Inflammatory macrophage treated with lipopolysaccharide for 4 hours (primary cell): ENCODE measurements at regions not wholly inside any gene's neighbourhood (a gene's known extent, or its start where the extent isn't known, plus 50 kb on each side); places are given as distances from the start of the nearest gene placed in this dataset.

Experiments used
- DNase-seq: peaks from one replicate; pipeline ENCODE4 v3.0.0-alpha.2; 2020

DNA sequence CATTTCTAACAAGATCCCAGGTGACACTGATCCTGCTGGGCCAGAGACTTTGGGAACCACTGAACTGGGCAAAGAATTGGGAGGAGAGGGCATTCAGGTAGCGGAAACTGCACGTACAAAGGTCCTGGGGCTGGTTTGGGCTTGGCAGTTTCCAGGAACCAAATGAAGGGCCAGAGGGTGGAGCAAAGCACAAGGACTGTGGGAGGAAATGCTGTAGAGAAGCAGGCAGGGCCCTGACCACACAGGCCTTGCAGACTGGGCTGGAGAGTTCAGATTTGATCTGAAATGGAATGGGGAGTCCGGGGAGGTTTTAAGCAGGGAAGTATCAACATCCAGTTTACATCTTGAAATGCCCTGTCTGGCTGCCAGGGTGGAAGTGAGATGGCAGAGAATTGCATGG, 195.1 kb downstream of the PHETA1 start:
- peak; percentile 32 for DNase-seq

DNA sequence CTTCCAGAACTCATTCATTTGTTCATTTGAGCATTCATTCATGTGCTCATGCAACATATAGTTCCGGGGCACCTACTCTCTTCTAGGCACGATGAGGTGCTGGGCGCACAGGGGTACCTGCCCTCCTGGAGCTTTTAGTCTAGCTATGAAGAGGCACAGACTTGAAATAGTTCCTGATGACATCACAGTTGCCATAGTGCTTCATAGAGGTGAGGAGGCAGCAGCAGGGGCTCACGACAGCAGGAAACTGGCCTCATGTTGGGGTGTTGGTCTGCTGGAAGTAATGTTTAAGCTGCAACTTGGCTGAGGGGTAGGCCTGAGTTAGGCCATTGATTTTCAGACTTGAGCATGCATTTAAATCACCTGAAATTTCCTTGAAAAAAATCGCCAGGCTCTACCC, 195.5 kb downstream of the PHETA1 start:
- no peak for DNase-seq

DNA sequence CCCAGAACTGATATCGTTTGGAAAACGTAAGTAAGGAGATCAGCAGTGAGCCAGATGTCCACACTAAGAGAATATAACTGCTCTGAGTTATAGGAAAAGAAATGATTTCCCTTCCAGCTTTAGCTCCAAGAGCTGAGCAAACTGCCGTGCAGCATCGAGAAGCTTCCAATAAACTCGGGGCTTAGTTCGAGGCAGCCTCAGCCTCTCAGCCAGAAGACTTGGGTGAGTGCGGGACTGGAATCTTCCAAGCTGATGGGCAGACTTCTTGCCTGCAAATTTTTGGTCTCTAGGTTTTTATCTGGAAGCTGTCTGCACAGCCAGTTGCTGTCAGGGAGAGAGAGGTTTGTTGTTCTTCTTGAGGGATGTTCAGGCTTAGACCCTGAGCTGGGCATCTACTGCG, 196.1 kb downstream of the PHETA1 start:
- no peak for DNase-seq

DNA sequence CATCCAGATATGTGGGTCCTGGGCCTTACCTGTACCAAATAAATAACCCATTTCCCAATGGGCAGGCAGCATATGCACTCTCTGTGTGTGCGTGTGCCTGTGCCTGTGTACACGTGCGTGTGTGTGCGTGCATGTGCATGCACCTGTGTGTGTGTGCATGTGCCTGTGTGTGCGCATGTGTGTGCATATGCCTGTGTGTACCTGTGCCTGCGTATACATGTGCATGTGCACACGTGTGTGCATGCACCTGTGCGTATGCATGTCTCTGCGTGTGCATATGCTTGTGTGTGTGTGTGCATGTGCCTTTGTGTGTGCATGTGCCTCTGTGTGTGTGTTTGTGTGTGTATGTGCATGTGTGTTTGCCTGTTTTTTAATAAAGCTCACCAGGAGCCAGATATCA, 197.1 kb downstream of the PHETA1 start:
- DNase-seq: no peak

DNA sequence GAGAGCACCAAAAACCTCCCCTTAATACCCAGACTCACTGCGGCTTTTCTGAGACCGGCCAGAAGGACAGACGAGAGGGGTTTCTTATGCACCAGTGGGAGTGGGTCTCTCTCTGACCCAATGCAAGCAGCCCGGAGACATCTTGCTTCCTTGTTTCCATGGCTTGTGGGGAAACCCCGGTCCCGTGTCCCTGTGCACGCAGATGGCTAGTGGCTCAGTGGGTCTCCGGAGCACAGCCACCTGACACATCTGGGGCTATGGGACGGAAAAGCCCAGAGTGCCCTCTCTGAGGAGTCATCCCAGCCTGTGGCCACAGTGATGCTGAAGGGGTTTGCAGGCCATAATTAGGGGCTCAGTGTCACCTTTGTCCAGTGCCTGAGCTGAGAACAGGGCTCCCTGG, 197.6 kb downstream of the PHETA1 start:
- DNase-seq: peak; percentile 41

DNA sequence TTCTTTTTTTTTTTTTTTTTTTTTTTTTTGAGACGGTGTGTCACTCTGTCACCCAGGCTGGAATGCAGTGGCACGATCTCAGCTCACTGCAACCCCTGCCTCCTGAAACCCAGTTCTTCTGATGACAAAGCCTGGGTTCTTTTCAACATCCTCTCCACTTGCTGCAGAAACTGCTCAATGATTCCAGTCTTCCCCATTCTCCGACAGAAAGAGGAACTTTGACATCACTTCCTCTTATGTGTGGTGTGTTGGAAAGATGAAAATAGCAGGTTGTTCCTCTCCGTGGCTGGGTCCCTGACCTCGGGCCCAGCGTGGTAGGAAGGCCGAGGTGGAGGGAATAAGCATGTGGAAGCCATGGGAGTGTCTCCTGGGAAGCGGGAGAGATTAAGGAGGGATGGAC, 198.4 kb downstream of the PHETA1 start:
- peak; percentile 93 for DNase-seq

DNA sequence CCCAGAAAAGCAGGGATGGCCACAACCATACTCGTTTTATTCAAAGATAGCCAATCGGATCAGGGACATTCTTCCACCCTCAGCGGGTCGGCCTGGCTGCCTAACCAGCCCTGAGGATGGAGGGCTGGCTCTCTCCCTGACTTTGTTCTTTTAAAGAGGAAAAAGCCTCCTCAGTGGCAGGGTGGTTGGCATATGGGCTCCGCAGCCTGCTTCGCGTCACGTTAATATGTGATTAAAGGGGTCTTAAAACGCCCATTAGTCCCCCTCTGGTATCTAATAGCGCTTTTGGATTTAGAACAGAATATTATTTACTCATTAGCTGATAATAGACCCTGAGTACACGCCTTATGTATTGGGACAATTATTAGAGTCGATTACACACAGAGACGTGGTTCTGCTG, 199.4 kb downstream of the PHETA1 start:
- DNase-seq: no peak

DNA sequence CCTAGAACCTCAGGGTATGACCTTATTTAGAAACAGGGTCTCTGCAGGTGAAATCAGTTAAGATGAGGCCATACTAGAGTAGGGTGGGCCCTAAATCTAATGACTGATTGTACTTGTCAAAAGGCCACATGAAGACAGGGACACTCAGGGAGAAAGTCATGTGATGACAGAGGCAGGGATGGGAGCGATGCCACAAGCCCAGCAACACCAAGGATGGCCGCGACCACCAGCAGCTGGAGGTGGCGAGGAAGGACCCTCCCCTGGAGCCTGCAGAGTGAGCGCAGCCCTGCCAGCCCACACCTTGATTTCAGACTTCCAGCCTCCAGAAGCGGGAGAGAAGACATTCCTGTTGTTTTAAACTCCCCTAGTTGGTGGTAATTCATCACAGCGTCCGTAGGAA, 199.9 kb downstream of the PHETA1 start:
- DNase-seq: no peak

DNA sequence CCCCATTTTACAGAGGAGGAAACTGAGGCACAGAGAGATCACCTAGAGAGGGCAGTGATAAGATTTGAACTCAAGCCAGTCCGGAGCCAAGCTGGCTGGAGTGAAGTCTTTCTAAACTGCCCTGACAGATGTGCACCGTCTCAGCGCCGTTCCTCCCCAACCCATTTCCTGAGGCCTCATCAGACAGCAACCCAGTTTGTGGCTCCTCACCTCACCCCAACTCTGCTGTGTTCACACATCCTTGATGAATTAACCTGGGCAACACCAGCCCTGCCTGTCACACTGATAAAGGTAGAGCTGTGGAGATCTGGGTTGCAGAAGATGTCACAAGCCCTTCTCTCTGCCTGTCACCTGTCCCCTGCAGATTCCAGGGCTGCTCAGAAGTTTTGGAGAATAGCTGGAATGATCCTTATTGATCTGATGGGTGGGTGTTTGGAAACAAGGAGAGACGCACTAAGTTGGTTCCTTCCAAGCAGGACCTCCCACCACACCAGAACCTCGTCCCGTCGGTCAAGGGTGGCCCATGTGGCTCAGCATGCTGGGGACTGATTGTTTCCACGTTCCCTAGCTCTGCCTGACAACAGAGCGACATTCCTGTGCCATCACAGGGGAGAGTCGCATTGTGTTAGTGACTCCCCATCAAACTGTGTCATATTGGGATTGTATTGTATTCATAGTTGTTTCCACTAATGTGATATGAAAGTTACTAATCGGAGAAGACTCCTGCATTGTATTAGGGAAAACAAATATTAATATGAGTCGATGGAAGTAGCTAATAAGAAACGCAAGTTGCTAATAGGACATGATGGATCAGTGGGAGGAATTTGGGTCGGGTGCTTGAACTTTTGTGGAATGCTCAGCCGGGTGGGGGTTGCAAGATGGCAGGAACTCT, 200.6 kb downstream of the PHETA1 start:
- DNase-seq: no peak

DNA sequence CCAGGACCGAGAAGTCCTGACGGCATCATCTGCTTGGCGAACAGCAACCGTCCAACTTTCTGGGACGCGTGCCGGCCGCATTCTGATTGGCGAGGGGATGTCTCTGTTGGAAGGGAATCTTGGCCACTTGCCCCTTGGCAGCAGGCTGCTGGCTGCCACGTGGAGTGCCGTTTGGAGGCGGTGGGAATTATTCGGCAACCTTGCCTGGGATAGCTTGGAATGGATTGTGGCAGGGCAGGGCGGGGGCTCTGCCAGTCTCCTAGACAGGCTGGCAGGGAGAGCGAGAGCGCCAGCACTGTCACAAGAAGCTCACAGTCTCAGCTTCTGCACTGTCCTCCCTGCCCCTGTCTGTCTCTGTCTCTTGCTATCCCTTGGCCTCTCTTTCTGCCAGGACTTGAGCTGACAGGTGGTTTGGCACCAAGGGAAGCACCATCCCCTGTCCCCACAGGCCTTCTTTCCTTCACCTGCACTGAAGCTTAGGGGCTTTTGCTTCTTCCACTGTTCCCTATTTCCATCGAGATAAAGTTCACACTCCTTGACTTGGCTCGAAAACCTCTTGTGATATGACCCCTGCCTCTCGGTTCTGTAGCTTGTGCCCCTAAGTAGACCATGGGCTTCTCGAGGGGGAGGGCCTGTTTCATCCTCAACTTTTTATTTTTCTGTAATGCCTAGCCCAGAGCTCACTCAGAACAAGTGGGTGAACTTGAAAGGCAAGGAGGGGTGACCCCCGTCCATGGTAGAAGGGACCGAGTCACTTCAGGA, 201.9 kb downstream of the PHETA1 start:
- no peak for DNase-seq

DNA sequence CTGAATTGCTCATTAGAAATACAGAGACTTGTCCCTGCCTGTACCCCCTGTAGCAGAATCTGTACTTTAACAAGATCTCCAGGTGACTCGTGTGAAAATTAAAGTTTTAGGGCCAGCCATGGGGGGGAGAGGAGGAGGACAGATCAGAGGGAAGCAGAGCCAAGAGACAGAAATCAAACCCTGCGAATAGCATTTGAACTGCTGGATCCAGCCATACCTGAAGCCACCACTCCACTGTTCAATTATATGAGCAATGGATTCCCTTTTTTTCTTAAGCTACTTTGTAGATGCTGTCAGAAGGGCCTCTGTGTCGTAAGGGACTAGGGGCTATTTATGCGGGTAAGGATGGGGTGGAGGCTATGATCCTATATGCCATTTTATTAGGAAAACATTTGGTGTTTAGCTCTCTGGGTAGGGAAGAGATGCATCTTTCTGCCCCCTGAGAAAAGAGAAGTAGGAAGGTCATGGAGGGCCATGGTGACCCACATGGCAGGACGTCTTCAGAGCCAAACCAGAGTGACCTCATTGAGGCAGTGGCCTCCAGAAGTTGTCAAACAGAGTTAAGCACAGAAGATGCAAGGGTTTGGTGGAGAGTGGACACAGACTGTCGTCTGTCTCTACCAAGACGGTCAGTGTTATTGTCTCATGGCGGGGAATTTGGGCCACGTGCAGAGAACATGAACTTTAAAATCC, 203.9 kb downstream of the PHETA1 start:
- no peak for DNase-seq

DNA sequence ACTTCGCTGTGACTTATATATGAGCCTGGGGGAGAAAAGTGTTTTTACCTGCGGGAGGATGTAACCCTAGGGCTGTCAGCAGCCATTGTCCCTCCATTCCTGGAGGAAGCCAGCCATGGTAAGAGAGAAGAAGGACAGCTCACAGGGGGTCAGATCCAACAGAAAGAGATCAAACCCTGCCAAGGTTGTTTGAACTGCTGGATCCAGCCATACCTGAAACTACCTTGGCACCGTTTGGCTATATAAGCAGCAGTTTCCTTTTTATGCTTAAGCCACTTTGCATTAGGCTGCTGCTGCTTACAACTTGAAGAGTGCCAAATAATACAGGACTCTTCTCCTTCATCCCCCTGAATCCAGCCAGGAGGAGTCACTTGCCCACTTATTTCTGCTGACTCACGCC, 205.5 kb downstream of the PHETA1 start:
- no peak for DNase-seq

DNA sequence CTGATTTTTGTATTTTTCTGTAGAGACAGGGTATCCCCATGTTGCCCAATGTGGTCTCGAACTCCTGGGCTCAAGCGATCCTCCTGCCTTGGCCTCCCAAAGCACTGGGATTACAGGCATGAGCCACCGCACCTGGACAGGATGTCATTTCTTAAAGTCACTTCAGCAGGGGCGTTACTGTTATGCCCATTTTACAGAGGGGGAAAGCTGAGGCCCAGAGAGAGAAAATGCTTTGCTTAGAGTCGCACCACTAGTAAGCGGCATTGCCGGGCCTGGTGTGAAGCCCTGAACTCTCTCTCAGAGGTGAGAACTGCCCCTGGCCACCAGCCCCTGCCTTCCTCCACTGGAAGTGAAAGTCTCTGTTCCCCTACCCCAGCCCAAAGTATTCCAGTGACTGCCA, 207.0 kb downstream of the PHETA1 start:
- no peak for DNase-seq

DNA sequence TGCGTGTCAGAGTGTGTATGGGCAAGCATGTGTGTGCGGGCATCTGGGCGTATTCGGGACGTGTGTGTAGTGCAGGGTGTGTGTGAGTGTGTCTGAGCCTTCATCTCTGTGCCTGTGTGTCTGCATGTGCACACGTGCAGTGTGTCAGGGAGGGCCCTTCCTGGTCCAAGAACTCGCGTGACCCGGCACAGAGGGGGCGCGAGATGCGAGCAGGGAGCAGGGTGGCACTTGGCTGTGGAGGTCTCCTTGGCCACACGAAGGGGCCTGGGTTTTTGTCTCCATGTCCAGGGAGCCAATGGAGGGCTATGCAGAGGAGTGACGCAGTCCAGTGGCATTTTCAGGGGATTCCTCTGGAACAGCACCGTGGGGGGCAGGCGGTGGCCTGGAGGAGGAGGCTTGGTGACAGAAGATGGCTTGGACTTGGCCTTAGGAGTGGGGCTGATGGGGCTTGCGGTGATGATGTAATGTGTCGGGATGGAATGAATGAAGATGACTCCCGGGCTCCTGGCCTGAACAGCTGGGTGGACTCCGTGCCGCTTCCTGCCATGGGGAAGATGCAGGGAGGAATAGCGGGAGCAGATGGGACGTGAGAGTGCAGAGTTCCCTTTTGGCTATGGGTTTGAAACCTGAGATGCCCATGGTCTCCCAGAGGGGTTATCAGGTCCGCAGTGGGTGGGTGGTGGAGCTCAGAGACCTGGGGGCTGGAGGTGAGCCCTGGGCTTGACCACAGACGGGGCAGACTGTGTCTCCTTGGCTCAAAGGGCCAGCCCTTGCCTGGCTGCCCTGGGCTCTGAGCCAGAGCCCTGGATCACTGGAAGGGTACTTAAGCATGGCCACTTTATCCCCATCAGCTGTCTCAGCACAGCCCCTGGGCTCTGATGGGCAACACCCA, 208.3 kb downstream of the PHETA1 start:
- no peak for DNase-seq

DNA sequence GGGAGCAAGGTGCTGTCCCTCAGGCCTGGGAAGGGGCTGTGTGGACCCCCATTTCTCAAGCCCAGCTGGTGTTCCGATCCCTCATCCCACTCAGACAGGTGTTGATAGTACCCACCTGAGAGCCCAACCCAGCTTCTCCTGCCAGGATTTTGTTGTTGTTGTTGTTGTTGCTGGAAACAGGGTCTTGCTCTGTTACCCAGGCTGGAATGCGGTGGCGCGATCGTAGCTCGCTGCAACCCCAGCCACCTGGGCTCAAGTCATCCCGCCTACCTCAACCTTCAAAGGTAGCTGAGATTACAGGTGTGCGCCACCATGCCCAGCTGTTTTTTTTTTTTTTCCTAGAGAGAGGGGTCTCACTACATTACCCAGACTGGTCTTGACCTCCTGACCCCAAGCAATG, 209.9 kb downstream of the PHETA1 start:
- no peak for DNase-seq

DNA sequence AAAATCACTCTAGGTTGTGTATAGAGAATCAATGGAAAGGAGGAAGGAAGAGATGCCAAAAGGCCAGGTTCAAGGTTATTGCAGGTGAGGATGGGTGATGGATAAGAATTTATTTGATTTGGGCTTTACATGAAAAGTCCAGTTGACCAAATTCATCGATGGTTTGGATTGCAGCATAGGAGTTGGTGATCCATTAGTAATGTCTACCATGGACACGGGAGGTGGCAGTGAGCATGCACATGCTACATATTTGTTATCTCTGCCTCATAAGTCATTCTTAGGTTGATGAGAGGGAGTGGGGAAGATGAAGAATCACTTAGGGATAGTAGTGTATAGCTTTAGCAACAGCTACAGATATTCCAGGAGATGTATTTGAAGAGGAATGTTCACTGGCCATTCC, 211.4 kb downstream of the PHETA1 start:
- DNase-seq: no peak

DNA sequence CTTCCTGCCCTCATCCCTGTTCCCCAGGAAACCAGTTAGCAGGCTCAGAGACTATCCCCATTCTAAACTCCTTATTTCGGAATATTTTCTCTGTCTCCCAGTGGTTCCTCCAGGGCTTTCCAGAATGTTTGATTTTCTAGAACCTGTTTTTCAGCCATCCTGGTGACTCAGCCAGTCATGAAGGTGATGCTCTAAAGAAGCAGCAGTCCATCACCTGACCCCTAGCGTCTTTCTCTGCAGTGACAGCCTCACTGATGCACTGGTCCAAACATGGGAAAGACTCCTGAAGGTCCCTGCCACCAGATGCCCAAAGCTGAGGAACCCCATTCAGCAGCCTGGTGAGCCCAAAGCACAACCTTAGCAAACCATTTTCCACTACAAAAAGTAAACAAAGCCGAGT, 212.6 kb downstream of the PHETA1 start:
- no peak for DNase-seq

DNA sequence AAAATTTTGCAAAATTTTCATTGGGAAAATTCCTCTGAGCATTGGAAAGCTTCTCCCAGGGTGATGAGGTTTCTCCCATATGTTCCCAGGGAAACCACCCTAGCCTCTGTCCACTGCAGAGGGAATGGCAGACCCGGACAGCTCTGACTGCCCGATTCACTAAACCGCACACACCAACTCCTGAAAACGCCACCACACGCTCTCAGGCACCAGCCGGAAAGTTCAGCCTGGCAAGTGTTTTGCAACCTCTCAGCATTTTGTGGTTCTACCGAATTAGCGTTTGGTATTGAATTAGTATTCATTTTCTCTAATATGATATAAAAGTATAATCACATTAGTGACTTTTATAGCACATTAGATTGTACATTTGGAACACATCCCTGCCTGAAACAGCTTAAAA, 213.4 kb downstream of the PHETA1 start:
- no peak for DNase-seq

DNA sequence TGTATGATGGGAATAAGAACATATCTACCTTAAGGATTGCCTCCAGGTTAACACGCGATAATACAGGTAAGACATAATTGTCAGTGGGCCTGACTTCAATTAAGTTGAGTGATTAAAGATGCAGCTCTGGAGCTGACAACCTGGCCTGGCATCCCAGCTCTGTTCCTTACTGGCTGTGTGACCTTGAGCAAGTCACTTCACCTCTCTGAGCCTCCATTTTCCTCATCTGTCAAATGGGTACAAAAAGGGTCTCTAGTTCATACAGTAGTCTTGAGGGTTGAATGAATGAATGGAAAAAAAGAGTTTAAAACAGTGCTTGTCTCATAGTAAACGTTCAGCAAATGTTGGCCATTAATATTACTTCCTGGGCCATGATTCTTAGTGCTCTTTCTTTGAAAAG, 213.9 kb downstream of the PHETA1 start:
- DNase-seq: no peak

DNA sequence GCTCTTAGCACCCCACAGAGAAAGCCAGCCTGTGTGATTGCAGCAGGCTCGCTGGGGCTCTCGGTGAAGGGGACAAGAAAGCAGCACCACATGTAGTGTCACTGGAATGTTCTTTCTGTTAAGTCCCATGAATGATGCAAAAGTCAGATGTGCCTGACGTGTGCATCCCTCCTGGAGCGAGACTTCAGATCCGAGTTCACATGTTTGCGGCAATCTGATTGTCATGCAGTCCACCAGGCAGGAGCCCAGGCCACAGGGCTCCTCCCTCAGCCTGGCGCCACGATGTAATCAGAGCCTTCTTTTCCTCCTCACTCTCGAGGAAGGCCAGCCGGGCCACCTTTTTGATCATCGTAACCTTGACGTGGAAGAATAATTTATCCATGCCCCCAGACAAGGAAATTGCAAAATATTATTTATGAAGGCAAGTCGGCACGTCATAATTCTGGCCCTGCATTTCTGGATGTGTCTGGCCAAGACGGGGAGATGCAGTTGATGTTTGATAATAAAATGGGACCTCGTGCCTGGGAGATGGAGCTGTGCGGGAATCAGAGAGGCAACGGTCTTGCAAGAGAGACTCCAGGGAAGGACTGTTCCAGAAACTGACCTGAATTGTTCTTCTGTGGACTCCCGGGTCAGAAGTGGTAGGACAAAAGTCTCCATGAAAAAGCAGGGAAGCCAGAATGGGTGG, 214.6 kb downstream of the PHETA1 start:
- DNase-seq: no peak

DNA sequence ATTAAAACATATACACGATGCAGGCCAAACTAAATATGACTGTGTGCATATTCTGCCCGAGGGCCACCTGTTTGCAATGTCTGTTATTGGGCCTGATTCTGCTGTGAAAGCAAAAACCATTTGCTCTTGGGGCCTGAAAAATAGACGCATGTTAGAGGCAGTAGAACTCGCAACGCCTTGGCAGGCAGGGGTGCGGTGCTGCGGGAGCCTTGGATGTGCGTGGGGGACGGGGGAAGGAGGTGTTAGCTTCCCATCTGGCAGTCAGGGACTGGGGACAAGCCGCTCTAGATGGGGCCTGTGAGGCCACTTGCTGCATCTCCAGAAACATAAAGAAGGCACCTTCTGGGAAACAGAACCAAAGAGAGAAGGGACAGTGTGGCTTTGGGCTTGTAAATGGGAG, 216.3 kb downstream of the PHETA1 start:
- no peak for DNase-seq
